Skeletal muscle satellite cell (primary cell): ENCODE measurements at regions not wholly inside any gene's neighbourhood (a gene's known extent, or its start where the extent isn't known, plus 50 kb on each side); places are given as distances from the start of the nearest gene placed in this dataset.

ENCODE experiments used
- H3K27me3 ChIP-seq: 2 replicates; pipeline ENCODE4 v1.7.0; 2013; ENCODE audit warnings: low read length; ENCODE audit not compliant: control insufficient read depth, insufficient read depth
- H3K36me3 ChIP-seq: 2 replicates; pipeline ENCODE4 v1.7.0; 2013; ENCODE audit warnings: mild to moderate bottlenecking, control low read depth, low read length; ENCODE audit not compliant: insufficient read depth
- H3K4me1 ChIP-seq: 2 replicates; pipeline ENCODE4 v1.7.0; 2013; ENCODE audit warnings: low read length; ENCODE audit not compliant: control insufficient read depth, insufficient read depth
- H3K4me2 ChIP-seq: 2 replicates; pipeline ENCODE4 v1.7.0; 2013; ENCODE audit warnings: mild to moderate bottlenecking, low read length
- H3K4me3 ChIP-seq: 2 replicates; pipeline ENCODE4 v1.7.0; 2013; ENCODE audit warnings: low read length
- H3K9ac ChIP-seq: 2 replicates; pipeline ENCODE4 v1.7.0; 2013; ENCODE audit warnings: mild to moderate bottlenecking, low read depth, low read length, moderate library complexity
- H3K9me3 ChIP-seq: replicated peaks from 2 replicates; pipeline ENCODE4 v1.7.0; 2013; ENCODE audit warnings: mild to moderate bottlenecking, control low read depth, low read length

GRCh38 chr7:156180451-156181229, 368.4 kb upstream of the SHH start:
- H3K4me3 ChIP-seq: no peak overlapping the region
- H3K4me1 ChIP-seq: no peaks in the 10 kb centered on the region
- peaks cover 7% of the 10 kb centered on the region for H3K9me3 ChIP-seq
- H3K4me2 ChIP-seq: no peak overlapping the region
- H3K36me3 ChIP-seq: no peaks in the 10 kb centered on the region
- no peaks in the 10 kb centered on the region for H3K27me3 ChIP-seq
- no peak overlapping the region for H3K9ac ChIP-seq

GRCh38 chr7:156179872-156180390, 367.7 kb upstream of the SHH start:
- Histone ChIP-seq H3K9me3 (peaks cover 7% of the 10 kb centered on the region), H3K36me3 (no peaks in the 10 kb centered on the region), H3K4me3 (no peak overlapping the region), H3K9ac (no peak overlapping the region), H3K27me3 (no peaks in the 10 kb centered on the region), H3K4me1 (no peaks in the 10 kb centered on the region), H3K4me2 (no peak overlapping the region)

GRCh38 chr7:156178857-156179256, 366.6 kb upstream of the SHH start:
- Histone ChIP-seq H3K4me3 (no peak overlapping the region), H3K36me3 (no peaks in the 10 kb centered on the region), H3K27me3 (no peaks in the 10 kb centered on the region), H3K4me1 (no peaks in the 10 kb centered on the region), H3K9ac (no peak overlapping the region), H3K9me3 (peaks cover 8% of the 10 kb centered on the region), H3K4me2 (no peak overlapping the region)

GRCh38 chr7:156178214-156178613, 366.0 kb upstream of the SHH start:
- Histone ChIP-seq H3K4me3 (no peak overlapping the region), H3K9me3 (peaks cover 12% of the 10 kb centered on the region), H3K4me1 (no peaks in the 10 kb centered on the region), H3K36me3 (no peaks in the 10 kb centered on the region), H3K4me2 (no peak overlapping the region), H3K27me3 (no peaks in the 10 kb centered on the region), H3K9ac (no peak overlapping the region)

- Histone ChIP-seq H3K9ac (no peak overlapping the region), H3K36me3 (no peaks in the 10 kb centered on the region), H3K4me2 (no peak overlapping the region), H3K4me1 (no peaks in the 10 kb centered on the region), H3K4me3 (no peak overlapping the region), H3K9me3 (peaks cover 12% of the 10 kb centered on the region), H3K27me3 (no peaks in the 10 kb centered on the region)
These were observed 365.3 kb upstream of the SHH start for GRCh38 chr7:156177422-156178055.

- H3K36me3 ChIP-seq: no peaks in the 10 kb centered on the region
- H3K4me3 ChIP-seq: no peak overlapping the region
- no peaks in the 10 kb centered on the region for H3K27me3 ChIP-seq
- H3K4me2 ChIP-seq: no peak overlapping the region
- H3K9me3 ChIP-seq: peaks cover 9% of the 10 kb centered on the region
- H3K9ac ChIP-seq: no peak overlapping the region
- H3K4me1 ChIP-seq: no peaks in the 10 kb centered on the region
These were observed 363.8 kb upstream of the SHH start for GRCh38 chr7:156176039-156176438.

GRCh38 chr7:156175003-156175402, 362.7 kb upstream of the SHH start:
- no peaks in the 10 kb centered on the region for H3K36me3 ChIP-seq
- H3K4me2 ChIP-seq: no peak overlapping the region
- no peak overlapping the region for H3K9ac ChIP-seq
- no peak overlapping the region for H3K4me3 ChIP-seq
- H3K27me3 ChIP-seq: no peaks in the 10 kb centered on the region
- H3K9me3 ChIP-seq: peaks cover 9% of the 10 kb centered on the region
- H3K4me1 ChIP-seq: no peaks in the 10 kb centered on the region

GRCh38 chr7:156174428-156174827, 362.2 kb upstream of the SHH start:
- Histone ChIP-seq H3K4me3 (no peak overlapping the region), H3K4me1 (no peaks in the 10 kb centered on the region), H3K4me2 (no peak overlapping the region), H3K27me3 (no peaks in the 10 kb centered on the region), H3K9ac (no peak overlapping the region), H3K36me3 (no peaks in the 10 kb centered on the region), H3K9me3 (peaks cover 4% of the 10 kb centered on the region)

- Histone ChIP-seq H3K9ac (no peak overlapping the region), H3K27me3 (no peaks in the 10 kb centered on the region), H3K36me3 (no peaks in the 10 kb centered on the region), H3K4me2 (no peak overlapping the region), H3K4me3 (no peak overlapping the region), H3K4me1 (no peaks in the 10 kb centered on the region), H3K9me3 (peaks cover 4% of the 10 kb centered on the region)
These were observed 361.6 kb upstream of the SHH start for GRCh38 chr7:156173748-156174353.

- Histone ChIP-seq H3K4me1 (no peaks in the 10 kb centered on the region), H3K36me3 (no peaks in the 10 kb centered on the region), H3K4me2 (no peak overlapping the region), H3K9ac (no peak overlapping the region), H3K9me3 (peaks cover 4% of the 10 kb centered on the region), H3K27me3 (no peaks in the 10 kb centered on the region), H3K4me3 (no peak overlapping the region)
These were observed 361.1 kb upstream of the SHH start for GRCh38 chr7:156173346-156173745.

GRCh38 chr7:156172638-156173037, 360.4 kb upstream of the SHH start:
- no peaks in the 10 kb centered on the region for H3K27me3 ChIP-seq
- H3K4me3 ChIP-seq: no peak overlapping the region
- H3K36me3 ChIP-seq: no peaks in the 10 kb centered on the region
- H3K4me1 ChIP-seq: no peaks in the 10 kb centered on the region
- peaks cover 4% of the 10 kb centered on the region for H3K9me3 ChIP-seq
- H3K4me2 ChIP-seq: no peak overlapping the region
- H3K9ac ChIP-seq: no peak overlapping the region
